ENCODE measurements at regions not wholly inside any gene's neighbourhood (a gene's known extent, or its start where the extent isn't known, plus 50 kb on each side); places are given as distances from the start of the nearest gene placed in this dataset.

DNA sequence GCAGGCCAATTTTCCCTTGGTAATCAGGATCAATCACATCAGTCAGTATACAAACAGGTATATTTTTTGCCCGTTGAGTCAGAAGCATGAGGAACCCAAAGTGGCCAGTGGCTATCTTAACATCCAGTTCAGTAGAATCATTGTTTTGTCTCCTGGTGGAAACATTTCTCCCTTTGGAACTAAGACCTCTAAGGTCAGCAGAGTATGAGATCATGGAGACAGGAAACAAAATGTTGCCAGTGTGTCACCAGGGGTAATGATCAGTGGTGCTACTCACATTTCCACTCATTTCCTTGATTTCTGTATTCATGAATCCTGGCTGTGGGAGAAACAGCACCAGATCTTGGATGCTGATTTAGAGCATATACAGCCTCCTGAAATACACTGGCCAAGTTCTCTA lies 553.0 kb downstream of the CSNK1G3 start:
- TF ChIP-seq, protein P1, sequence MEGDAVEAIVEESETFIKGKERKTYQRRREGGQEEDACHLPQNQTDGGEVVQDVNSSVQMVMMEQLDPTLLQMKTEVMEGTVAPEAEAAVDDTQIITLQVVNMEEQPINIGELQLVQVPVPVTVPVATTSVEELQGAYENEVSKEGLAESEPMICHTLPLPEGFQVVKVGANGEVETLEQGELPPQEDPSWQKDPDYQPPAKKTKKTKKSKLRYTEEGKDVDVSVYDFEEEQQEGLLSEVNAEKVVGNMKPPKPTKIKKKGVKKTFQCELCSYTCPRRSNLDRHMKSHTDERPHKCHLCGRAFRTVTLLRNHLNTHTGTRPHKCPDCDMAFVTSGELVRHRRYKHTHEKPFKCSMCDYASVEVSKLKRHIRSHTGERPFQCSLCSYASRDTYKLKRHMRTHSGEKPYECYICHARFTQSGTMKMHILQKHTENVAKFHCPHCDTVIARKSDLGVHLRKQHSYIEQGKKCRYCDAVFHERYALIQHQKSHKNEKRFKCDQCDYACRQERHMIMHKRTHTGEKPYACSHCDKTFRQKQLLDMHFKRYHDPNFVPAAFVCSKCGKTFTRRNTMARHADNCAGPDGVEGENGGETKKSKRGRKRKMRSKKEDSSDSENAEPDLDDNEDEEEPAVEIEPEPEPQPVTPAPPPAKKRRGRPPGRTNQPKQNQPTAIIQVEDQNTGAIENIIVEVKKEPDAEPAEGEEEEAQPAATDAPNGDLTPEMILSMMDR (IDR thresholded peaks at IDR 0.05): no peak
- TF ChIP-seq POLR2A (IDR thresholded peaks at IDR 0.05): no peak

All from right lobe of liver (tissue), 4 donors.